SK-N-SH treated with all-trans-retinoic acid at 6 μM for 48 hours (cell line): ENCODE measurements at regions not wholly inside any gene's neighbourhood (a gene's known extent, or its start where the extent isn't known, plus 50 kb on each side); places are given as distances from the start of the nearest gene placed in this dataset.

Experiments
- ATAC-seq: fragments of 200-7000 bp; cut with Tn5 transposase; 3 replicates; pipeline ENCODE4 v1.9.1; 2020; ENCODE audit warnings: mild to moderate bottlenecking, moderate library complexity
- ARNTL ChIP-seq: fragments of 450-650 bp; formaldehyde crosslinking; IDR thresholded peaks from 2 replicates; pipeline ENCODE4 v1.5.0; 2020; ENCODE audit warnings: low read depth, mild to moderate bottlenecking, moderate library complexity, borderline replicate concordance
- BACH2 ChIP-seq: fragments of 250-450 bp; sonication (Bioruptor Pico); IDR thresholded peaks from 2 replicates; pipeline ENCODE4 v1.9.0; 2021; ENCODE audit warnings: mild to moderate bottlenecking, borderline replicate concordance
- CREB5 ChIP-seq: fragments of 250-450 bp; sonication (Bioruptor Pico); IDR thresholded peaks from 2 replicates; pipeline ENCODE4 v1.5.1; 2020; ENCODE audit warnings: low read depth, mild to moderate bottlenecking, moderate library complexity
- CSDC2 ChIP-seq: fragments of 250-450 bp; sonication (Bioruptor Pico); IDR thresholded peaks from 2 replicates; pipeline ENCODE4 v1.5.0; 2020; ENCODE audit warnings: mild to moderate bottlenecking, moderate library complexity
- ESRRG ChIP-seq: fragments of 250-450 bp; sonication (Bioruptor Pico); IDR thresholded peaks from 2 replicates; pipeline ENCODE4 v1.6.1; 2021; ENCODE audit warnings: mild to moderate bottlenecking
- GLIS3 ChIP-seq: fragments of 250-450 bp; sonication (Bioruptor Pico); IDR thresholded peaks from 2 replicates; pipeline ENCODE4 v1.5.0; 2020; ENCODE audit warnings: mild to moderate bottlenecking, moderate library complexity
- ISL1 ChIP-seq: fragments of 250-450 bp; sonication (Bioruptor Pico); IDR thresholded peaks from 2 replicates; pipeline ENCODE4 v2.1.2; 2022; ENCODE audit warnings: mild to moderate bottlenecking, moderate library complexity
- OSR1 ChIP-seq: fragments of 250-450 bp; sonication (Bioruptor Pico); IDR thresholded peaks from 2 replicates; pipeline ENCODE4 v1.8.0; 2022; ENCODE audit warnings: moderate library complexity, mild to moderate bottlenecking, inconsistent platforms
- PPARA ChIP-seq: fragments of 250-450 bp; sonication (Bioruptor Pico); IDR thresholded peaks from 2 replicates; pipeline ENCODE4 v1.5.0; 2020; ENCODE audit warnings: mild to moderate bottlenecking, borderline replicate concordance
- RARB ChIP-seq: fragments of 250-450 bp; sonication (Bioruptor Pico); IDR thresholded peaks from 2 replicates; pipeline ENCODE4 v1.8.0; 2021; ENCODE audit warnings: mild to moderate bottlenecking, moderate library complexity
- SNAI2 ChIP-seq: fragments of 250-450 bp; sonication (Bioruptor Pico); IDR thresholded peaks from 2 replicates; pipeline ENCODE4 v1.5.0; 2020; ENCODE audit warnings: mild to moderate bottlenecking, moderate library complexity
- ZC3H10 ChIP-seq: fragments of 250-450 bp; sonication (Bioruptor Pico); IDR thresholded peaks from 2 replicates; pipeline ENCODE4 v1.5.1; 2021; ENCODE audit warnings: mild to moderate bottlenecking, moderate library complexity
- ZFP3 ChIP-seq: fragments of 250-450 bp; sonication (Bioruptor Pico); IDR thresholded peaks from 2 replicates; pipeline ENCODE4 v1.5.0; 2020; ENCODE audit warnings: mild to moderate bottlenecking, moderate library complexity
- ZFP30 ChIP-seq: fragments of 450-650 bp; formaldehyde crosslinking; IDR thresholded peaks from 2 replicates; pipeline ENCODE4 v1.5.0; 2022; ENCODE audit warnings: mild to moderate bottlenecking, moderate library complexity
- ZNF565 ChIP-seq: fragments of 450-650 bp; formaldehyde crosslinking; conservative IDR thresholded peaks from 2 replicates; pipeline ENCODE4 v1.5.0; 2020; ENCODE audit warnings: low read depth, mild to moderate bottlenecking, moderate library complexity
- ZNF70 ChIP-seq: fragments of 450-650 bp; formaldehyde crosslinking; IDR thresholded peaks from 2 replicates; pipeline ENCODE4 v1.5.0; 2020; ENCODE audit warnings: mild to moderate bottlenecking, moderate library complexity
- TF ChIP-seq, protein P1 (sequence below): fragments of 250-450 bp; sonication (Bioruptor Pico); IDR thresholded peaks from 2 replicates; pipeline ENCODE4 v1.8.0; 2020; ENCODE audit warnings: mild to moderate bottlenecking, moderate library complexity, borderline replicate concordance
- TF ChIP-seq, protein P2 (sequence below): fragments of 250-450 bp; sonication (Bioruptor Pico); IDR thresholded peaks from 2 replicates; pipeline ENCODE4 v1.5.0; 2020; ENCODE audit warnings: mild to moderate bottlenecking, moderate library complexity
- TF ChIP-seq, protein P3 (sequence below): fragments of 250-450 bp; sonication (Bioruptor Pico); IDR thresholded peaks from 2 replicates; pipeline ENCODE4 v1.8.0; 2021; ENCODE audit warnings: low read depth, mild to moderate bottlenecking, moderate library complexity, borderline replicate concordance
- TF ChIP-seq, protein P4 (sequence below): fragments of 250-450 bp; sonication (Bioruptor Pico); IDR thresholded peaks from 2 replicates; pipeline ENCODE4 v1.5.1; 2021; ENCODE audit warnings: mild to moderate bottlenecking, moderate library complexity

- TF ChIP-seq OSR1 (no peak), CREB5 (CRISPR knock-in tag) (no peak)
Measured at GRCh38 chr3:150158943-150159625, 188.4 kb upstream of the PFN2 start (continued).

DNA sequence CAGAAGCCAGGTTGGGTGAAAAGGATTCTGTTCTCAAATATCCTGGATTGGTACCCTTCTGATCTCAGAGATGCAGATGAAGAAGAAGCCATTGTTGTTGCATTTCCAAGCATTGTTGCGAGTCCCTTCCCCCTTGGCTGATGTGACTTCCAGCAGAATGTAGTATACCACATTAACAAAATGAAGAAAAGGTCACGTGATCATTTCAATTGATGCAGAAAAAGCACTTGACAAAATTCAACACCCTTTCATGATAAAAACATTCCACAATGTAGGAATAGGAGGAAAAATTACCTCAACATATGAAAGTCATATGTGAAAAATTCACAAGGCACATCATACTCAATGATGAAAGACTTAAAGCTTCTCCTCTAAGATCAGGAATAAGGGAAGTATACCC lies 181.9 kb upstream of the PFN2 start:
- ATAC-seq: no peak
- TF ChIP-seq CSDC2 (CRISPR knock-in tag) (no peak), BACH2 (CRISPR knock-in tag) (no peak), SNAI2 (no peak), ARNTL (no peak), ZFP30 (CRISPR knock-in tag) (no peak), ESRRG (CRISPR knock-in tag) (no peak), ZNF70 (CRISPR knock-in tag) (no peak), PPARA (CRISPR knock-in tag) (no peak), ZFP3 (no peak), GLIS3 (no peak)
- TF ChIP-seq, protein P1, sequence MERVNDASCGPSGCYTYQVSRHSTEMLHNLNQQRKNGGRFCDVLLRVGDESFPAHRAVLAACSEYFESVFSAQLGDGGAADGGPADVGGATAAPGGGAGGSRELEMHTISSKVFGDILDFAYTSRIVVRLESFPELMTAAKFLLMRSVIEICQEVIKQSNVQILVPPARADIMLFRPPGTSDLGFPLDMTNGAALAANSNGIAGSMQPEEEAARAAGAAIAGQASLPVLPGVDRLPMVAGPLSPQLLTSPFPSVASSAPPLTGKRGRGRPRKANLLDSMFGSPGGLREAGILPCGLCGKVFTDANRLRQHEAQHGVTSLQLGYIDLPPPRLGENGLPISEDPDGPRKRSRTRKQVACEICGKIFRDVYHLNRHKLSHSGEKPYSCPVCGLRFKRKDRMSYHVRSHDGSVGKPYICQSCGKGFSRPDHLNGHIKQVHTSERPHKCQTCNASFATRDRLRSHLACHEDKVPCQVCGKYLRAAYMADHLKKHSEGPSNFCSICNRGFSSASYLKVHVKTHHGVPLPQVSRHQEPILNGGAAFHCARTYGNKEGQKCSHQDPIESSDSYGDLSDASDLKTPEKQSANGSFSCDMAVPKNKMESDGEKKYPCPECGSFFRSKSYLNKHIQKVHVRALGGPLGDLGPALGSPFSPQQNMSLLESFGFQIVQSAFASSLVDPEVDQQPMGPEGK (CRISPR knock-in tag): no peak
- TF ChIP-seq, protein P2, sequence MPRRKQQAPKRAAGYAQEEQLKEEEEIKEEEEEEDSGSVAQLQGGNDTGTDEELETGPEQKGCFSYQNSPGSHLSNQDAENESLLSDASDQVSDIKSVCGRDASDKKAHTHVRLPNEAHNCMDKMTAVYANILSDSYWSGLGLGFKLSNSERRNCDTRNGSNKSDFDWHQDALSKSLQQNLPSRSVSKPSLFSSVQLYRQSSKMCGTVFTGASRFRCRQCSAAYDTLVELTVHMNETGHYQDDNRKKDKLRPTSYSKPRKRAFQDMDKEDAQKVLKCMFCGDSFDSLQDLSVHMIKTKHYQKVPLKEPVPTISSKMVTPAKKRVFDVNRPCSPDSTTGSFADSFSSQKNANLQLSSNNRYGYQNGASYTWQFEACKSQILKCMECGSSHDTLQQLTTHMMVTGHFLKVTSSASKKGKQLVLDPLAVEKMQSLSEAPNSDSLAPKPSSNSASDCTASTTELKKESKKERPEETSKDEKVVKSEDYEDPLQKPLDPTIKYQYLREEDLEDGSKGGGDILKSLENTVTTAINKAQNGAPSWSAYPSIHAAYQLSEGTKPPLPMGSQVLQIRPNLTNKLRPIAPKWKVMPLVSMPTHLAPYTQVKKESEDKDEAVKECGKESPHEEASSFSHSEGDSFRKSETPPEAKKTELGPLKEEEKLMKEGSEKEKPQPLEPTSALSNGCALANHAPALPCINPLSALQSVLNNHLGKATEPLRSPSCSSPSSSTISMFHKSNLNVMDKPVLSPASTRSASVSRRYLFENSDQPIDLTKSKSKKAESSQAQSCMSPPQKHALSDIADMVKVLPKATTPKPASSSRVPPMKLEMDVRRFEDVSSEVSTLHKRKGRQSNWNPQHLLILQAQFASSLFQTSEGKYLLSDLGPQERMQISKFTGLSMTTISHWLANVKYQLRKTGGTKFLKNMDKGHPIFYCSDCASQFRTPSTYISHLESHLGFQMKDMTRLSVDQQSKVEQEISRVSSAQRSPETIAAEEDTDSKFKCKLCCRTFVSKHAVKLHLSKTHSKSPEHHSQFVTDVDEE (CRISPR knock-in tag): no peak
- TF ChIP-seq, protein P3, sequence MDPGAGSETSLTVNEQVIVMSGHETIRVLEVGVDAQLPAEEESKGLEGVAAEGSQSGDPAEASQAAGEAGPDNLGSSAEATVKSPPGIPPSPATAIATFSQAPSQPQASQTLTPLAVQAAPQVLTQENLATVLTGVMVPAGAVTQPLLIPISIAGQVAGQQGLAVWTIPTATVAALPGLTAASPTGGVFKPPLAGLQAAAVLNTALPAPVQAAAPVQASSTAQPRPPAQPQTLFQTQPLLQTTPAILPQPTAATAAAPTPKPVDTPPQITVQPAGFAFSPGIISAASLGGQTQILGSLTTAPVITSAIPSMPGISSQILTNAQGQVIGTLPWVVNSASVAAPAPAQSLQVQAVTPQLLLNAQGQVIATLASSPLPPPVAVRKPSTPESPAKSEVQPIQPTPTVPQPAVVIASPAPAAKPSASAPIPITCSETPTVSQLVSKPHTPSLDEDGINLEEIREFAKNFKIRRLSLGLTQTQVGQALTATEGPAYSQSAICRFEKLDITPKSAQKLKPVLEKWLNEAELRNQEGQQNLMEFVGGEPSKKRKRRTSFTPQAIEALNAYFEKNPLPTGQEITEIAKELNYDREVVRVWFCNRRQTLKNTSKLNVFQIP (CRISPR knock-in tag): no peak

DNA sequence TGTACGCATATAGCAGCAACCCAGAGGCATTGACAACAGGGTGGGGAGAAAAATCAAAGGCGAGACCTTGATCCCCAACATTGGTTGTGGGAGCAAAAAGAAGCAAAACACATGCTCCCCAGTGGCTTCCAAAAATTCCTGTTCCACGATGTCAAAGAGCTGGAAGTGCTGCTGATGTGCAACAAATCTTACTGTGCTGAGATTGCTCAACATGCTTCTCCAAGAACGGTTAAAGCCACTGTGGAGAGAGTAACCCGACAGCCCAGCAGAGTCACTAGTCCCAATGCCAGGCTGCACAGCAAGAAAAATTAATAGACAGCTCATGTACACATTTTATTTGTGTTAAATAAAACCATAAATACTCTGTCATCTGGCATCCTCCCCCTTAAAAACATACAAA lies 179.9 kb upstream of the PFN2 start:
- no peak for ATAC-seq
- TF ChIP-seq ZNF70 (CRISPR knock-in tag) (no peak), ZC3H10 (no peak), ARNTL (no peak), PPARA (CRISPR knock-in tag) (no peak), RARB (CRISPR knock-in tag) (no peak), ZFP30 (CRISPR knock-in tag) (no peak), ZNF565 (CRISPR knock-in tag) (no peak), CREB5 (CRISPR knock-in tag) (no peak), BACH2 (CRISPR knock-in tag) (no peak), CSDC2 (CRISPR knock-in tag) (no peak), ISL1 (no peak), OSR1 (no peak)
- TF ChIP-seq, protein P4, sequence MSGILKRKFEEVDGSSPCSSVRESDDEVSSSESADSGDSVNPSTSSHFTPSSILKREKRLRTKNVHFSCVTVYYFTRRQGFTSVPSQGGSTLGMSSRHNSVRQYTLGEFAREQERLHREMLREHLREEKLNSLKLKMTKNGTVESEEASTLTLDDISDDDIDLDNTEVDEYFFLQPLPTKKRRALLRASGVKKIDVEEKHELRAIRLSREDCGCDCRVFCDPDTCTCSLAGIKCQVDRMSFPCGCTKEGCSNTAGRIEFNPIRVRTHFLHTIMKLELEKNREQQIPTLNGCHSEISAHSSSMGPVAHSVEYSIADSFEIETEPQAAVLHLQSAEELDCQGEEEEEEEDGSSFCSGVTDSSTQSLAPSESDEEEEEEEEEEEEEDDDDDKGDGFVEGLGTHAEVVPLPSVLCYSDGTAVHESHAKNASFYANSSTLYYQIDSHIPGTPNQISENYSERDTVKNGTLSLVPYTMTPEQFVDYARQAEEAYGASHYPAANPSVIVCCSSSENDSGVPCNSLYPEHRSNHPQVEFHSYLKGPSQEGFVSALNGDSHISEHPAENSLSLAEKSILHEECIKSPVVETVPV (CRISPR knock-in tag): no peak
- TF ChIP-seq, protein P2 (CRISPR knock-in tag): no peak
- TF ChIP-seq, protein P1 (CRISPR knock-in tag): no peak
